GM12878 (cell line): ENCODE measurements at regions not wholly inside any gene's neighbourhood (a gene's known extent, or its start where the extent isn't known, plus 50 kb on each side); places are given as distances from the start of the nearest gene placed in this dataset.

Experiments
- ATAC-seq: fragments of 200-7000 bp; cut with Tn5 transposase; 3 replicates; pipeline ENCODE4 v1.9.1; 2020; ENCODE audit warnings: mild to moderate bottlenecking, moderate library complexity
- BruUV-seq: library from RNA; stranded (reverse); fragments of 400-500 nt; replicated peaks from 2 replicates; lab custom pipeline; 2021; lab: Mats Ljungman, UMichigan
- CTCF ChIA-PET: fragments of 300-600 bp; sonication (Branson Sonifier 250); formaldehyde crosslinking; extraction: SDS; loops from one replicate; lab custom pipeline; 2021; ENCODE audit warnings: inconsistent platforms; lab: Yijun Ruan, JAX
- POLR2A ChIA-PET: fragments of 350-600 bp; formaldehyde crosslinking; extraction: SDS; loops from one replicate; lab custom pipeline; 2021; ENCODE audit warnings: inconsistent platforms; lab: Charles Lee
- RAD21 ChIA-PET: fragments of 300-600 bp; sonication (Branson Sonifier 250); formaldehyde crosslinking; loops from one replicate; lab custom pipeline; 2023; ENCODE audit warnings: antibody characterized with exemption; ENCODE audit not compliant: unreplicated experiment; lab: Charles Lee
- SMC1A ChIA-PET: fragments of 300-600 bp; sonication (Branson Sonifier 250); formaldehyde crosslinking; loops from one replicate; lab custom pipeline; 2023; ENCODE audit not compliant: unreplicated experiment, uncharacterized antibody; lab: Charles Lee
- DNase-seq: peaks from one replicate; pipeline ENCODE4 v3.0.0-alpha.2; 2011; ENCODE audit warnings: low read depth, low spot score
- FAIRE-seq: peaks from 3 replicates; lab custom pipeline; 2011; peaks lifted over from hg19 to GRCh38; lab: Jason Lieb, UNC
- H2AFZ ChIP-seq: 2 replicates; pipeline ENCODE4 v1.6.0; 2011; ENCODE audit warnings: low read depth, low read length, control low read depth; ENCODE audit not compliant: control insufficient read depth
- H3K27ac ChIP-seq: 2 replicates; pipeline ENCODE4 v1.5.1; 2011; ENCODE audit warnings: control low read depth; ENCODE audit not compliant: control insufficient read depth, insufficient read depth
- H3K27me3 ChIP-seq, 2 experiments: replicated peaks in 1 of 2; 2 replicates each; pipeline versions ENCODE4 v1.6.0 to v1.6.1; 2011; ENCODE audit warnings: low read length in 1 of 2; ENCODE audit not compliant: control insufficient read depth in 2 of 2, insufficient read depth in 2 of 2
- H3K36me3 ChIP-seq, 2 experiments: 2 replicates each; pipeline ENCODE4 v1.5.1; 2011; ENCODE audit warnings: low read length in 1 of 2; ENCODE audit not compliant: control insufficient read depth in 2 of 2, insufficient read depth in 2 of 2
- H3K4me1 ChIP-seq: 2 replicates; pipeline ENCODE4 v1.6.1; 2011; ENCODE audit warnings: mild to moderate bottlenecking, low read length, moderate library complexity, mixed read lengths; ENCODE audit not compliant: control insufficient read depth, insufficient read depth
- H3K4me2 ChIP-seq: 2 replicates; pipeline ENCODE4 v1.6.0; 2011; ENCODE audit warnings: control low read depth; ENCODE audit not compliant: control insufficient read depth, insufficient read depth
- H3K4me3 ChIP-seq: fragments of 200-600 bp; sonication (generic); 2 replicates; pipeline ENCODE4 v1.5.1; 2016
- H3K79me2 ChIP-seq: 2 replicates; pipeline ENCODE4 v1.6.0; 2011; ENCODE audit warnings: low read length; ENCODE audit not compliant: control insufficient read depth, insufficient read depth
- H3K9ac ChIP-seq: 2 replicates; pipeline ENCODE4 v1.8.0; 2011; ENCODE audit warnings: low read length, control low read depth, mixed read lengths; ENCODE audit not compliant: control insufficient read depth, insufficient read depth
- H3K9me3 ChIP-seq: replicated peaks from 3 replicates; pipeline ENCODE4 v1.5.1; 2011; ENCODE audit warnings: mild to moderate bottlenecking, low read length; ENCODE audit not compliant: control insufficient read depth, insufficient read depth
- H4K20me1 ChIP-seq: 2 replicates; pipeline ENCODE4 v1.6.0; 2011; ENCODE audit not compliant: control insufficient read depth, insufficient read depth
- BRCA1 ChIP-seq: IDR thresholded peaks from 2 replicates; pipeline ENCODE4 v1.6.1; 2011; ENCODE audit warnings: low read depth, low read length, improper control_type of control experiment
- ESRRA ChIP-seq: IDR thresholded peaks from 2 replicates; pipeline ENCODE4 v1.6.1; 2012; ENCODE audit warnings: mild to moderate bottlenecking, low read length, improper control_type of control experiment
- FOS ChIP-seq: IDR thresholded peaks from 3 replicates; pipeline ENCODE4 v1.6.1; 2011; ENCODE audit warnings: borderline replicate concordance; ENCODE audit not compliant: insufficient read length; ENCODE audit errors: extremely low read depth
- NBN ChIP-seq: fragments of 450-650 bp; IDR thresholded peaks from 2 replicates; pipeline ENCODE4 v1.6.1; 2016
- NFYA ChIP-seq: IDR thresholded peaks from 2 replicates; pipeline ENCODE4 v1.6.1; 2011; ENCODE audit warnings: low read depth, mild to moderate bottlenecking, low read length, improper control_type of control experiment, borderline replicate concordance
- SMARCA5 ChIP-seq: fragments of 450-650 bp; IDR thresholded peaks from 2 replicates; pipeline ENCODE4 v1.6.1; 2017; ENCODE audit warnings: mild to moderate bottlenecking
- SUPT20H ChIP-seq: IDR thresholded peaks from 2 replicates; pipeline ENCODE4 v1.6.1; 2011; ENCODE audit warnings: low read depth, mild to moderate bottlenecking, low read length, moderate library complexity, borderline replicate concordance; ENCODE audit not compliant: control insufficient read depth
- TAF1 ChIP-seq: IDR thresholded peaks from 2 replicates; pipeline ENCODE4 v1.6.1; 2011; ENCODE audit warnings: mild to moderate bottlenecking, low read depth, low read length, borderline replicate concordance
- WRNIP1 ChIP-seq: IDR thresholded peaks from 2 replicates; pipeline ENCODE4 v1.6.1; 2011; ENCODE audit warnings: low read depth, low read length, improper control_type of control experiment, borderline replicate concordance
- WGBS: methylation state at CpG from one replicate; pipeline ENCODE4 v1.1.6; 2016; ENCODE audit warnings: low lambda C conversion rate; ENCODE audit not compliant: insufficient replicate concordance, insufficient coverage; ENCODE audit errors: missing lambda C conversion rate; 5-methylcytosine and 5-hydroxymethylcytosine counted together
- in situ Hi-C: fragments of 300-500 bp; cut with MboI; formaldehyde crosslinking; loops from 9 replicates; pipeline ENCODE4 v1.14.3; 2018; ENCODE audit warnings: mixed read lengths
- intact Hi-C: fragments of 100-400 bp; cut with micrococcal nuclease; formaldehyde crosslinking; loops from one replicate; pipeline ENCODE4 v1.14.2; 2022; ENCODE audit not compliant: unreplicated experiment
- TF ChIP-seq, protein P1 (sequence below): IDR thresholded peaks from 2 replicates; pipeline ENCODE4 v1.6.1; 2011; ENCODE audit warnings: low read depth, low read length, improper control_type of control experiment, borderline replicate concordance
- TF ChIP-seq, protein P2 (sequence below): fragments of 450-650 bp; IDR thresholded peaks from 2 replicates; pipeline ENCODE4 v1.6.1; 2017; ENCODE audit warnings: low read depth, mild to moderate bottlenecking, moderate library complexity
- TF ChIP-seq, protein P3 (sequence below): fragments of 450-650 bp; IDR thresholded peaks from 2 replicates; pipeline ENCODE4 v1.6.1; 2018; ENCODE audit warnings: borderline replicate concordance, mild to moderate bottlenecking; ENCODE audit not compliant: partially characterized antibody
- TF ChIP-seq, protein P4 (sequence below), 3 experiments: IDR thresholded peaks in 2 of 3; conservative IDR thresholded peaks in 1 of 3; 2 replicates each; pipeline ENCODE4 v1.5.1; 2011; ENCODE audit warnings: low read depth in 3 of 3, low read length in 3 of 3, mild to moderate bottlenecking in 3 of 3, control low read depth in 2 of 3, moderate library complexity in 2 of 3, inconsistent platforms in 1 of 3, mixed read lengths in 1 of 3; ENCODE audit not compliant: control insufficient read depth in 2 of 3, insufficient read depth in 1 of 3; ENCODE audit errors: extremely low read depth in 1 of 3

DNA sequence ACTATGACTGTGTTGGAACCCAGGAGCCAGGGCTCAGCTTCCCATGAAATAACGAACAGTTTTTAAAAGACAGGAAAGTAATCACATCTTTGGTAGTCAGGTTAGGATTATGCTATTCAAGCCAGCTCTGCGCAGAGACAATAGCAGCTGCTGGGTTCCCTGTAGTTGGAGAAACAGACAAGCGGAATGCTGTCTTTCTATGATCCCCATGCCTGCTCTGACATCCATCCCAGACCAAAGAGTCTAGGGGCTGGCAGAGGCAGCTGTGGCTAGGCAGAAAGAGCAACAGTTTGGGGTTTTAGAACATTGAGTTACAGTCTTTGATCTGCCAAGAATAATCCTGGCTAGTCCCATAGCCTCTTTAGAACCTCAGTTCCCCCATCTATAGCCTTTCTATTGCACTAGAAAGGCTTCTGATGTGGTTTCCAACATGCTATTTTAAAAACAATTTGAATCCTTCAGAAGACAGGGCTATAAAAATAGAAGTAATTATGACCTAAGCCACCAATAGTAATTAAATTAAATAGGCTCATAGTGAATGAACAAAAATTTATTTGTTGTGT, 146.8 kb downstream of the MTX2 start:
- no peak overlapping the region for H3K27ac ChIP-seq
- ChIA-PET RAD21 (no interaction called here), CTCF (no interaction called here), SMC1A (no interaction called here), POLR2A (no interaction called here)
- no peaks in the 10 kb centered on the region for H3K9me3 ChIP-seq
- WGBS: 50% methylated on average over 3 of the region's 3 CpGs
- no peaks in the 10 kb centered on the region for H3K4me1 ChIP-seq
- no peak overlapping the region for H3K4me3 ChIP-seq
- H3K36me3 ChIP-seq: no peaks in the 10 kb centered on the region
- no peaks in the 10 kb centered on the region for H3K79me2 ChIP-seq
- H3K4me2 ChIP-seq: no peak overlapping the region
- no peak overlapping the region for H2AFZ ChIP-seq
- FAIRE-seq (no peak), ATAC-seq (no peak), DNase-seq (no peak)
- intact Hi-C loops: no loop called here
- H3K9ac ChIP-seq: no peak overlapping the region
- in situ Hi-C loops: no loop called here
- no peaks in the 10 kb centered on the region for H4K20me1 ChIP-seq
- H3K27me3 ChIP-seq: no peaks in the 10 kb centered on the region; a peak in 1 of 4 replicates
- BruUV-seq: no TSS peak
- no peak for TF ChIP-seq FOS
- no peak for TF ChIP-seq NBN
- TF ChIP-seq, protein P1, sequence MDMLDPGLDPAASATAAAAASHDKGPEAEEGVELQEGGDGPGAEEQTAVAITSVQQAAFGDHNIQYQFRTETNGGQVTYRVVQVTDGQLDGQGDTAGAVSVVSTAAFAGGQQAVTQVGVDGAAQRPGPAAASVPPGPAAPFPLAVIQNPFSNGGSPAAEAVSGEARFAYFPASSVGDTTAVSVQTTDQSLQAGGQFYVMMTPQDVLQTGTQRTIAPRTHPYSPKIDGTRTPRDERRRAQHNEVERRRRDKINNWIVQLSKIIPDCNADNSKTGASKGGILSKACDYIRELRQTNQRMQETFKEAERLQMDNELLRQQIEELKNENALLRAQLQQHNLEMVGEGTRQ: no peak
- no peak for TF ChIP-seq TAF1
- no peak for TF ChIP-seq NFYA
- TF ChIP-seq, protein P2, sequence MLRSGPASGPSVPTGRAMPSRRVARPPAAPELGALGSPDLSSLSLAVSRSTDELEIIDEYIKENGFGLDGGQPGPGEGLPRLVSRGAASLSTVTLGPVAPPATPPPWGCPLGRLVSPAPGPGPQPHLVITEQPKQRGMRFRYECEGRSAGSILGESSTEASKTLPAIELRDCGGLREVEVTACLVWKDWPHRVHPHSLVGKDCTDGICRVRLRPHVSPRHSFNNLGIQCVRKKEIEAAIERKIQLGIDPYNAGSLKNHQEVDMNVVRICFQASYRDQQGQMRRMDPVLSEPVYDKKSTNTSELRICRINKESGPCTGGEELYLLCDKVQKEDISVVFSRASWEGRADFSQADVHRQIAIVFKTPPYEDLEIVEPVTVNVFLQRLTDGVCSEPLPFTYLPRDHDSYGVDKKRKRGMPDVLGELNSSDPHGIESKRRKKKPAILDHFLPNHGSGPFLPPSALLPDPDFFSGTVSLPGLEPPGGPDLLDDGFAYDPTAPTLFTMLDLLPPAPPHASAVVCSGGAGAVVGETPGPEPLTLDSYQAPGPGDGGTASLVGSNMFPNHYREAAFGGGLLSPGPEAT: no peak
- TF ChIP-seq, protein P3, sequence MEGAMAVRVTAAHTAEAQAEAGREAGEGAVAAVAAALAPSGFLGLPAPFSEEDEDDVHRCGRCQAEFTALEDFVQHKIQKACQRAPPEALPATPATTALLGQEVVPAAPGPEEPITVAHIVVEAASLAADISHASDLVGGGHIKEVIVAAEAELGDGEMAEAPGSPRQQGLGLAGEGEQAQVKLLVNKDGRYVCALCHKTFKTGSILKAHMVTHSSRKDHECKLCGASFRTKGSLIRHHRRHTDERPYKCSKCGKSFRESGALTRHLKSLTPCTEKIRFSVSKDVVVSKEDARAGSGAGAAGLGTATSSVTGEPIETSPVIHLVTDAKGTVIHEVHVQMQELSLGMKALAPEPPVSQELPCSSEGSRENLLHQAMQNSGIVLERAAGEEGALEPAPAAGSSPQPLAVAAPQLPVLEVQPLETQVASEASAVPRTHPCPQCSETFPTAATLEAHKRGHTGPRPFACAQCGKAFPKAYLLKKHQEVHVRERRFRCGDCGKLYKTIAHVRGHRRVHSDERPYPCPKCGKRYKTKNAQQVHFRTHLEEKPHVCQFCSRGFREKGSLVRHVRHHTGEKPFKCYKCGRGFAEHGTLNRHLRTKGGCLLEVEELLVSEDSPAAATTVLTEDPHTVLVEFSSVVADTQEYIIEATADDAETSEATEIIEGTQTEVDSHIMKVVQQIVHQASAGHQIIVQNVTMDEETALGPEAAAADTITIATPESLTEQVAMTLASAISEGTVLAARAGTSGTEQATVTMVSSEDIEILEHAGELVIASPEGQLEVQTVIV: no peak
- no peak for TF ChIP-seq BRCA1
- TF ChIP-seq ESRRA: no peak
- TF ChIP-seq, protein P4, sequence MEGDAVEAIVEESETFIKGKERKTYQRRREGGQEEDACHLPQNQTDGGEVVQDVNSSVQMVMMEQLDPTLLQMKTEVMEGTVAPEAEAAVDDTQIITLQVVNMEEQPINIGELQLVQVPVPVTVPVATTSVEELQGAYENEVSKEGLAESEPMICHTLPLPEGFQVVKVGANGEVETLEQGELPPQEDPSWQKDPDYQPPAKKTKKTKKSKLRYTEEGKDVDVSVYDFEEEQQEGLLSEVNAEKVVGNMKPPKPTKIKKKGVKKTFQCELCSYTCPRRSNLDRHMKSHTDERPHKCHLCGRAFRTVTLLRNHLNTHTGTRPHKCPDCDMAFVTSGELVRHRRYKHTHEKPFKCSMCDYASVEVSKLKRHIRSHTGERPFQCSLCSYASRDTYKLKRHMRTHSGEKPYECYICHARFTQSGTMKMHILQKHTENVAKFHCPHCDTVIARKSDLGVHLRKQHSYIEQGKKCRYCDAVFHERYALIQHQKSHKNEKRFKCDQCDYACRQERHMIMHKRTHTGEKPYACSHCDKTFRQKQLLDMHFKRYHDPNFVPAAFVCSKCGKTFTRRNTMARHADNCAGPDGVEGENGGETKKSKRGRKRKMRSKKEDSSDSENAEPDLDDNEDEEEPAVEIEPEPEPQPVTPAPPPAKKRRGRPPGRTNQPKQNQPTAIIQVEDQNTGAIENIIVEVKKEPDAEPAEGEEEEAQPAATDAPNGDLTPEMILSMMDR (IDR thresholded peaks at IDR 0.05 in 2 of 3, conservative IDR thresholded peaks at IDR 0.05 in 1 of 3; ENCODE audit: control insufficient read depth in 2 of 3, extremely low read depth in 1 of 3, insufficient read depth in 1 of 3, low read depth in 3 of 3, low read length in 3 of 3): no peak
- no peak for TF ChIP-seq WRNIP1
- TF ChIP-seq SUPT20H: no peak
- no peak for TF ChIP-seq SMARCA5
